ENCODE measurements at regions not wholly inside any gene's neighbourhood (a gene's known extent, or its start where the extent isn't known, plus 50 kb on each side); places are given as distances from the start of the nearest gene placed in this dataset.

- H3K9ac ChIP-seq (ENCODE audit: low read length): no peak overlapping the region
- no peak overlapping the region for H3K27ac ChIP-seq (ENCODE audit: low read depth, low read length)
- Mint-ChIP-seq H3K4me3 (ENCODE audit: unreplicated experiment) (no peak overlapping the region), H3K27ac (ENCODE audit: unreplicated experiment) (no peak overlapping the region), H3K4me1 (ENCODE audit: low read depth, unreplicated experiment) (no peaks in the 10 kb centered on the region), H3K9me3 (ENCODE audit: unreplicated experiment) (no peaks in the 10 kb centered on the region), H3K36me3 (ENCODE audit: low read depth, unreplicated experiment) (no peaks in the 10 kb centered on the region), H3K27me3 (ENCODE audit: low read depth, unreplicated experiment) (no peaks in the 10 kb centered on the region)
- no peak overlapping the region for H2AFZ ChIP-seq (ENCODE audit: low read depth, low read length)
- no peak overlapping the region for H3K4me2 ChIP-seq (ENCODE audit: low read length)
- H3K27me3 ChIP-seq (ENCODE audit: insufficient read depth, low read length): no peaks in the 10 kb centered on the region
- no peaks in the 10 kb centered on the region for H3K36me3 ChIP-seq (ENCODE audit: insufficient read depth, low read length)
- no peaks in the 10 kb centered on the region for H3K79me2 ChIP-seq (ENCODE audit: insufficient read depth, low read length)
- FAIRE-seq (no peak), DNase-seq (ENCODE audit: low read depth) (no peak)
- TF ChIP-seq, protein P1, sequence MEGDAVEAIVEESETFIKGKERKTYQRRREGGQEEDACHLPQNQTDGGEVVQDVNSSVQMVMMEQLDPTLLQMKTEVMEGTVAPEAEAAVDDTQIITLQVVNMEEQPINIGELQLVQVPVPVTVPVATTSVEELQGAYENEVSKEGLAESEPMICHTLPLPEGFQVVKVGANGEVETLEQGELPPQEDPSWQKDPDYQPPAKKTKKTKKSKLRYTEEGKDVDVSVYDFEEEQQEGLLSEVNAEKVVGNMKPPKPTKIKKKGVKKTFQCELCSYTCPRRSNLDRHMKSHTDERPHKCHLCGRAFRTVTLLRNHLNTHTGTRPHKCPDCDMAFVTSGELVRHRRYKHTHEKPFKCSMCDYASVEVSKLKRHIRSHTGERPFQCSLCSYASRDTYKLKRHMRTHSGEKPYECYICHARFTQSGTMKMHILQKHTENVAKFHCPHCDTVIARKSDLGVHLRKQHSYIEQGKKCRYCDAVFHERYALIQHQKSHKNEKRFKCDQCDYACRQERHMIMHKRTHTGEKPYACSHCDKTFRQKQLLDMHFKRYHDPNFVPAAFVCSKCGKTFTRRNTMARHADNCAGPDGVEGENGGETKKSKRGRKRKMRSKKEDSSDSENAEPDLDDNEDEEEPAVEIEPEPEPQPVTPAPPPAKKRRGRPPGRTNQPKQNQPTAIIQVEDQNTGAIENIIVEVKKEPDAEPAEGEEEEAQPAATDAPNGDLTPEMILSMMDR (IDR thresholded peaks at IDR 0.05; ENCODE audit: insufficient read depth, low read depth, low read length): no peak
- TF ChIP-seq EZH2 (IDR thresholded peaks at IDR 0.05; ENCODE audit: insufficient read depth, low read length): no peak
- H3K4me3 ChIP-seq (ENCODE audit: insufficient read depth, low read depth, low read length): no peak overlapping the region
- no peaks in the 10 kb centered on the region for H4K20me1 ChIP-seq (ENCODE audit: insufficient read depth, low read length)
- no peaks in the 10 kb centered on the region for H3K9me3 ChIP-seq (ENCODE audit: insufficient read depth, low read depth, low read length)
- no peaks in the 10 kb centered on the region for H3K4me1 ChIP-seq (ENCODE audit: insufficient read depth, low read length)
These were observed 337.6 kb downstream of the CDC14C start for GRCh38 chr7:49261928-49262327.

- Histone ChIP-seq H3K9me3 (ENCODE audit: insufficient read depth, low read depth, low read length) (no peaks in the 10 kb centered on the region), H3K27ac (ENCODE audit: low read depth, low read length) (no peak overlapping the region), H3K79me2 (ENCODE audit: insufficient read depth, low read length) (no peaks in the 10 kb centered on the region), H2AFZ (ENCODE audit: low read depth, low read length) (no peak overlapping the region), H4K20me1 (ENCODE audit: insufficient read depth, low read length) (no peaks in the 10 kb centered on the region), H3K9ac (ENCODE audit: low read length) (no peak overlapping the region), H3K36me3 (ENCODE audit: insufficient read depth, low read length) (no peaks in the 10 kb centered on the region), H3K4me3 (ENCODE audit: insufficient read depth, low read depth, low read length) (no peak overlapping the region), H3K4me2 (ENCODE audit: low read length) (no peak overlapping the region), H3K27me3 (ENCODE audit: insufficient read depth, low read length) (no peaks in the 10 kb centered on the region), H3K4me1 (ENCODE audit: insufficient read depth, low read length) (no peaks in the 10 kb centered on the region)
- DNase-seq (ENCODE audit: low read depth) (no peak), FAIRE-seq (no peak)
- H3K27me3 Mint-ChIP-seq (ENCODE audit: low read depth, unreplicated experiment): no peaks in the 10 kb centered on the region
- H3K9me3 Mint-ChIP-seq (ENCODE audit: unreplicated experiment): no peaks in the 10 kb centered on the region
- H3K4me1 Mint-ChIP-seq (ENCODE audit: low read depth, unreplicated experiment): no peaks in the 10 kb centered on the region
- no peaks in the 10 kb centered on the region for H3K36me3 Mint-ChIP-seq (ENCODE audit: low read depth, unreplicated experiment)
- TF ChIP-seq, protein P1 (IDR thresholded peaks at IDR 0.05; ENCODE audit: insufficient read depth, low read depth, low read length): no peak
- no peak for TF ChIP-seq EZH2 (IDR thresholded peaks at IDR 0.05; ENCODE audit: insufficient read depth, low read length)
- no peak overlapping the region for H3K27ac Mint-ChIP-seq (ENCODE audit: unreplicated experiment)
- no peak overlapping the region for H3K4me3 Mint-ChIP-seq (ENCODE audit: unreplicated experiment)
These were observed 340.2 kb downstream of the CDC14C start for GRCh38 chr7:49264530-49264929.

DNA sequence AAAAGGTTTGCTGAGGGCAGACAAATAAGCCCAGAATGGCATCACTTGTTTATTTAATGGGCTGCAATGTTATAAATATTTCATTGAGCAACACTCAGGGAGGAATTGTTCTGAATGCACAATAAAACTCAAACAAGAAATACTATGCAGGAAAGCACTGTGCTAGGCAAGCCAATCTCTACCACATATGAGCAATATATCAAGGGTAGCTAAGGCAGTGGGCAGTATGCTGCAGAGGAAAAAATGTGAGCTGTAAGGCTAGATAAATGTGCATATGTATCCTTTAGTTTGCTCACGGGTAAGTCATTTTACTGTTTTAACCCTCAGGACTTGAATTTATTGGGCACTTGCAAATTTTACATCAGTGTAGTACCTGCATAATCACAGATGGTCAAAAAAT is 349.6 kb downstream of the CDC14C start:
- Mint-ChIP-seq H3K4me1 (ENCODE audit: low read depth, unreplicated experiment) (no peaks in the 10 kb centered on the region), H3K36me3 (ENCODE audit: low read depth, unreplicated experiment) (no peaks in the 10 kb centered on the region), H3K27me3 (ENCODE audit: low read depth, unreplicated experiment) (no peaks in the 10 kb centered on the region), H3K9me3 (ENCODE audit: unreplicated experiment) (no peaks in the 10 kb centered on the region), H3K4me3 (ENCODE audit: unreplicated experiment) (no peak overlapping the region), H3K27ac (ENCODE audit: unreplicated experiment) (no peak overlapping the region)
- Histone ChIP-seq H4K20me1 (ENCODE audit: insufficient read depth, low read length) (no peaks in the 10 kb centered on the region), H3K9ac (ENCODE audit: low read length) (no peak overlapping the region), H2AFZ (ENCODE audit: low read depth, low read length) (no peak overlapping the region), H3K27me3 (ENCODE audit: insufficient read depth, low read length) (no peaks in the 10 kb centered on the region), H3K79me2 (ENCODE audit: insufficient read depth, low read length) (no peaks in the 10 kb centered on the region), H3K4me1 (ENCODE audit: insufficient read depth, low read length) (no peaks in the 10 kb centered on the region), H3K36me3 (ENCODE audit: insufficient read depth, low read length) (no peaks in the 10 kb centered on the region), H3K4me3 (ENCODE audit: insufficient read depth, low read depth, low read length) (no peak overlapping the region), H3K27ac (ENCODE audit: low read depth, low read length) (no peak overlapping the region), H3K9me3 (ENCODE audit: insufficient read depth, low read depth, low read length) (no peaks in the 10 kb centered on the region), H3K4me2 (ENCODE audit: low read length) (no peak overlapping the region)
- TF ChIP-seq, protein P1 (IDR thresholded peaks at IDR 0.05; ENCODE audit: insufficient read depth, low read depth, low read length): no peak
- TF ChIP-seq EZH2 (IDR thresholded peaks at IDR 0.05; ENCODE audit: insufficient read depth, low read length): no peak
- FAIRE-seq: no peak
- DNase-seq (ENCODE audit: low read depth): no peak

Measured in astrocyte (in vitro differentiated cells and primary cell).